Hepatocyte (in vitro differentiated cells): ENCODE measurements at regions not wholly inside any gene's neighbourhood (a gene's known extent, or its start where the extent isn't known, plus 50 kb on each side); places are given as distances from the start of the nearest gene placed in this dataset.

Source experiments
- DNase-seq: peaks from one replicate; pipeline ENCODE4 v3.0.0-alpha.2; 2016; ENCODE audit warnings: low spot score
- H2AFZ ChIP-seq: fragments of 200-600 bp; sonication (generic); 2 replicates; pipeline ENCODE4 v1.6.0; 2016; ENCODE audit warnings: antibody characterized with exemption, mild to moderate bottlenecking
- H3K27ac ChIP-seq: fragments of 200-600 bp; sonication (generic); 2 replicates; pipeline ENCODE4 v1.5.1; 2016; ENCODE audit warnings: mild to moderate bottlenecking
- H3K27me3 ChIP-seq: fragments of 200-600 bp; sonication (generic); 2 replicates; pipeline ENCODE4 v1.6.1; 2016
- H3K36me3 ChIP-seq: fragments of 200-600 bp; sonication (generic); replicated peaks from 2 replicates; pipeline ENCODE4 v1.5.1; 2016; ENCODE audit warnings: low read depth; ENCODE audit not compliant: insufficient read depth
- H3K4me1 ChIP-seq: fragments of 200-600 bp; sonication (generic); 2 replicates; pipeline ENCODE4 v1.5.1; 2016; ENCODE audit warnings: mild to moderate bottlenecking, moderate library complexity; ENCODE audit not compliant: insufficient read depth
- H3K4me2 ChIP-seq: fragments of 200-600 bp; sonication (generic); 2 replicates; pipeline ENCODE4 v1.6.0; 2016
- H3K4me3 ChIP-seq: fragments of 200-600 bp; sonication (generic); 2 replicates; pipeline ENCODE4 v1.5.1; 2016; ENCODE audit warnings: mild to moderate bottlenecking
- H3K79me2 ChIP-seq: fragments of 200-600 bp; sonication (generic); 2 replicates; pipeline ENCODE4 v1.6.0; 2017; ENCODE audit warnings: mild to moderate bottlenecking
- H3K9me2 ChIP-seq: fragments of 200-600 bp; sonication (generic); replicated peaks from 2 replicates; pipeline ENCODE4 v1.6.0; 2017; ENCODE audit warnings: mild to moderate bottlenecking; ENCODE audit not compliant: insufficient read depth
- H3K9me3 ChIP-seq: fragments of 200-600 bp; sonication (generic); 2 replicates; pipeline ENCODE4 v1.5.1; 2016; ENCODE audit warnings: low read depth, mild to moderate bottlenecking
- H4K20me1 ChIP-seq: fragments of 200-600 bp; sonication (generic); 2 replicates; pipeline ENCODE4 v1.6.0; 2016; ENCODE audit warnings: mild to moderate bottlenecking; ENCODE audit not compliant: insufficient read depth, poor library complexity, severe bottlenecking
- CTCF ChIP-seq: fragments of 200-600 bp; sonication (generic); IDR thresholded peaks from 2 replicates; pipeline ENCODE4 v1.5.1; 2016; ENCODE audit warnings: antibody characterized with exemption, mild to moderate bottlenecking; ENCODE audit not compliant: poor library complexity
- EZH2 ChIP-seq: fragments of 200-600 bp; sonication (generic); IDR thresholded peaks from 2 replicates; pipeline ENCODE4 v1.6.1; 2016; ENCODE audit warnings: antibody characterized with exemption, mild to moderate bottlenecking, borderline replicate concordance
- EZH2phosphoT487 ChIP-seq: fragments of 200-600 bp; sonication (generic); IDR thresholded peaks from one replicate; pipeline ENCODE4 v1.6.1; 2018; ENCODE audit warnings: antibody characterized with exemption, mild to moderate bottlenecking, low read depth, moderate library complexity; ENCODE audit not compliant: unreplicated experiment, severe bottlenecking
- WGBS: methylation state at CpG from one replicate; pipeline ENCODE4 v1.1.6; 2016; ENCODE audit warnings: low lambda C conversion rate; ENCODE audit errors: missing lambda C conversion rate; 5-methylcytosine and 5-hydroxymethylcytosine counted together

- DNase-seq = no peak
- Histone ChIP-seq H2AFZ (no peak overlapping the region), H3K36me3 (no peaks in the 10 kb centered on the region), H3K9me2 (no peaks in the 10 kb centered on the region), H3K4me3 (no peak overlapping the region), H3K4me1 (peaks cover 4% of the 10 kb centered on the region), H3K27me3 (no peaks in the 10 kb centered on the region), H3K79me2 (no peaks in the 10 kb centered on the region), H3K4me2 (no peak overlapping the region), H4K20me1 (no peaks in the 10 kb centered on the region), H3K27ac (no peak overlapping the region), H3K9me3 (no peaks in the 10 kb centered on the region)
- TF ChIP-seq EZH2phosphoT487 (no peak), CTCF (no peak), EZH2 (no peak)
- WGBS = 94% methylated on average over 10 of the region's 10 CpGs
These were observed 299.1 kb upstream of the PRDM1 start for GRCh38 chr6:105786890-105787655.

GRCh38 chr6:105786449-105786848, 299.7 kb upstream of the PRDM1 start:
- H4K20me1 ChIP-seq = no peaks in the 10 kb centered on the region
- no peak overlapping the region for H2AFZ ChIP-seq
- no peaks in the 10 kb centered on the region for H3K4me1 ChIP-seq
- no peak overlapping the region for H3K4me3 ChIP-seq
- 94% methylated on average over 1 of the region's 1 CpG for WGBS
- no peaks in the 10 kb centered on the region for H3K9me2 ChIP-seq
- H3K27ac ChIP-seq = no peak overlapping the region
- DNase-seq = no peak
- no peaks in the 10 kb centered on the region for H3K36me3 ChIP-seq
- no peak overlapping the region for H3K4me2 ChIP-seq
- no peaks in the 10 kb centered on the region for H3K79me2 ChIP-seq
- TF ChIP-seq EZH2 = no peak
- TF ChIP-seq CTCF = no peak
- no peak for TF ChIP-seq EZH2phosphoT487
- H3K27me3 ChIP-seq = no peaks in the 10 kb centered on the region
- H3K9me3 ChIP-seq = no peaks in the 10 kb centered on the region

GRCh38 chr6:105785066-105785811, 300.9 kb upstream of the PRDM1 start:
- no peaks in the 10 kb centered on the region for H3K79me2 ChIP-seq
- DNase-seq = no peak
- TF ChIP-seq EZH2 (no peak), EZH2phosphoT487 (no peak), CTCF (no peak)
- no peaks in the 10 kb centered on the region for H3K4me1 ChIP-seq
- 96% methylated on average over 6 of the region's 6 CpGs for WGBS
- H3K4me2 ChIP-seq = no peak overlapping the region
- H3K4me3 ChIP-seq = no peak overlapping the region
- no peak overlapping the region for H3K27ac ChIP-seq
- H4K20me1 ChIP-seq = no peaks in the 10 kb centered on the region
- H3K27me3 ChIP-seq = no peaks in the 10 kb centered on the region
- H3K9me3 ChIP-seq = no peaks in the 10 kb centered on the region
- H3K9me2 ChIP-seq = no peaks in the 10 kb centered on the region
- H2AFZ ChIP-seq = no peak overlapping the region
- no peaks in the 10 kb centered on the region for H3K36me3 ChIP-seq
